ENCODE measurements at regions not wholly inside any gene's neighbourhood (a gene's known extent, or its start where the extent isn't known, plus 50 kb on each side); places are given as distances from the start of the nearest gene placed in this dataset.

DNA sequence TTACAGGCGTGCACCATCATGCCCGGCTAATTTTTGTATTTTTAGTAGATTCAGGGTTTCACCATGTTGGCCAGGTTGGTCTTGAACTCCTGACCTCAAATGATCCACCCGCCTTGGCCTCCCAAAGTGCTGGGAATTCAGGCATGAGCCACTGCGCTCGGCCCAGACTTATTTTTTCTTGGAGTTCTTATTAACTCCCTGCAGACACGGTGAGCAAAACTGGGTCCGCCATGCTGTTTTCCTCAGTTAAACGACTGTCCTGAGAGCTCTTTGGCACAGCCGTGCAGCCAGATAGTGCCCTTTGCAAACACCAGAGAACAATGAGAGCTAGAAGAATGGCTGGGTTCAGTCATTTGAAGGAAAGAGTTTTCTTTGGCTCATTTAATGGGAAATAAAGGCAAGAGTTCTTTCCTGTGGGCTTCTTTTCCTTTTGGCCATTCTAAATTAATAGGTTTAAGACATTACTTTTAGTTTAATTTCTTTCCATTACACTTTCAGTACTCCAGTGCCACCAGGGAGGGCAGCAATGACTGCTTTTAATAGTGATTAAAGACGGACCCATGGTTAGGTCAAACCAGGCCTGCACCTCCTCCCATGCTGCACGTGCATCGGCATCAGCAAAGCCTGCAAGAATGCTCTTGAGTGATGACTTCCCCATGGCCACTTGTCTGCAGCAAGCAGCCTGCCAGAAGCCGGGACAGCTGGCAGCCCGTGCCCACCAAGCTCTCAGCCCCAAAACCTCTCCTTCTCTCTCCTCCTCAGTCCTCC lies 60.7 kb downstream of the VCPKMT start:
- DNase-seq (ENCODE audit: low read depth in 1 of 2, low spot score in 2 of 2): no peak
- Histone ChIP-seq H4K5ac (ENCODE audit: insufficient read length, low read depth, low read length) (no peak overlapping the region), H4K91ac (replicated peaks; ENCODE audit: insufficient read length, low read length) (no peak overlapping the region), H3K27me3 (replicated peaks in 1 of 4; ENCODE audit: control insufficient read depth in 3 of 4, extremely low read depth in 1 of 4, insufficient read depth in 3 of 4, low read length in 3 of 4) (no peaks in the 10 kb centered on the region), H3K36me3 (ENCODE audit: control insufficient read depth in 2 of 4, insufficient read depth in 4 of 4, low read length in 3 of 4) (no peaks in the 10 kb centered on the region), H3K23me2 (ENCODE audit: low read depth, low read length) (no peaks in the 10 kb centered on the region), H2BK15ac (ENCODE audit: low read length) (no peak overlapping the region), H3K4me1 (replicated peaks in 1 of 4; ENCODE audit: control insufficient read depth in 3 of 4, insufficient read depth in 4 of 4, low read length in 3 of 4) (peaks cover 0 to under 1% (median 0%) of the 10 kb centered on the region in 4 experiments; a peak in 3 of 7 replicates), H3K79me2 (ENCODE audit: control insufficient read depth in 1 of 2, insufficient read depth in 2 of 2, low read length in 2 of 2) (no peaks in the 10 kb centered on the region), H3K4ac (replicated peaks; ENCODE audit: insufficient read length, low read depth, low read length) (no peak overlapping the region), H2AFZ (ENCODE audit: low read length) (no peak overlapping the region), H3K4me2 (ENCODE audit: insufficient read depth in 1 of 2, low read depth in 2 of 2, low read length in 2 of 2) (no peak overlapping the region), H2BK20ac (ENCODE audit: low read length) (no peak overlapping the region), H3K9me3 (ENCODE audit: insufficient read depth in 2 of 2, low read depth in 1 of 2, low read length in 1 of 2) (no peaks in the 10 kb centered on the region), H2BK120ac (replicated peaks; ENCODE audit: low read depth, low read length) (no peak overlapping the region), H3K14ac (ENCODE audit: insufficient read length) (no peak overlapping the region), H3K4me3 (ENCODE audit: extremely low read depth in 1 of 4, insufficient read depth in 2 of 4, low read depth in 3 of 4, low read length in 4 of 4) (no peak overlapping the region), H3K23ac (ENCODE audit: insufficient read length) (no peak overlapping the region), H4K8ac (ENCODE audit: extremely low read depth, insufficient read depth, low read length) (no peak overlapping the region), H4K20me1 (replicated peaks in 1 of 2; ENCODE audit: control insufficient read depth in 1 of 2, insufficient read depth in 2 of 2, low read length in 2 of 2) (no peaks in the 10 kb centered on the region), H3K9ac (replicated peaks in 1 of 4; ENCODE audit: extremely low read depth in 1 of 4, low read depth in 3 of 4, low read length in 3 of 4) (no peak overlapping the region), H3K79me1 (ENCODE audit: low read depth, low read length) (no peaks in the 10 kb centered on the region), H3K27ac (ENCODE audit: low read depth, low read length) (no peak overlapping the region), H3K18ac (ENCODE audit: extremely low read depth, low read length) (no peak overlapping the region), H2BK12ac (ENCODE audit: low read depth, low read length) (no peak overlapping the region), H2BK5ac (ENCODE audit: low read depth, low read length) (no peak overlapping the region), H2AK5ac (ENCODE audit: low read depth, low read length) (no peak overlapping the region), H3K56ac (replicated peaks; ENCODE audit: insufficient read length, low read depth, low read length) (no peak overlapping the region)
- TF ChIP-seq RAD21 (IDR thresholded peaks at IDR 0.05 in 1 of 2, conservative IDR thresholded peaks at IDR 0.05 in 1 of 2; ENCODE audit: low read depth in 2 of 2, low read length in 2 of 2) (peak; percentile 31 to 49; a peak in 3 of 4 replicates), SUZ12 (IDR thresholded peaks at IDR 0.05; ENCODE audit: low read length) (no peak)
- TF ChIP-seq, protein P1, sequence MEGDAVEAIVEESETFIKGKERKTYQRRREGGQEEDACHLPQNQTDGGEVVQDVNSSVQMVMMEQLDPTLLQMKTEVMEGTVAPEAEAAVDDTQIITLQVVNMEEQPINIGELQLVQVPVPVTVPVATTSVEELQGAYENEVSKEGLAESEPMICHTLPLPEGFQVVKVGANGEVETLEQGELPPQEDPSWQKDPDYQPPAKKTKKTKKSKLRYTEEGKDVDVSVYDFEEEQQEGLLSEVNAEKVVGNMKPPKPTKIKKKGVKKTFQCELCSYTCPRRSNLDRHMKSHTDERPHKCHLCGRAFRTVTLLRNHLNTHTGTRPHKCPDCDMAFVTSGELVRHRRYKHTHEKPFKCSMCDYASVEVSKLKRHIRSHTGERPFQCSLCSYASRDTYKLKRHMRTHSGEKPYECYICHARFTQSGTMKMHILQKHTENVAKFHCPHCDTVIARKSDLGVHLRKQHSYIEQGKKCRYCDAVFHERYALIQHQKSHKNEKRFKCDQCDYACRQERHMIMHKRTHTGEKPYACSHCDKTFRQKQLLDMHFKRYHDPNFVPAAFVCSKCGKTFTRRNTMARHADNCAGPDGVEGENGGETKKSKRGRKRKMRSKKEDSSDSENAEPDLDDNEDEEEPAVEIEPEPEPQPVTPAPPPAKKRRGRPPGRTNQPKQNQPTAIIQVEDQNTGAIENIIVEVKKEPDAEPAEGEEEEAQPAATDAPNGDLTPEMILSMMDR (IDR thresholded peaks at IDR 0.05; ENCODE audit: control extremely low read depth in 1 of 3, insufficient read depth in 1 of 3, low read depth in 1 of 3, low read length in 3 of 3): peak in 1 of 3 experiments; percentile 11; a peak in 1 of 4 replicates
- FAIRE-seq: no peak
- ChIA-PET POLR2A (ENCODE audit: partially characterized antibody) (no interaction called here), CTCF (ENCODE audit: partially characterized antibody) (interaction anchor here (0.5 to 1.7 kb wide), 8 partner anchors 38 to 287 kb away, joined by 3 to 6 read pairs (median 3); no protein-coding TSS in a partner anchor)
- WGBS, 2 experiments (ENCODE audit: extremely low coverage in 1 of 2, insufficient coverage in 1 of 2, insufficient read length in 1 of 2, insufficient replicate concordance in 2 of 2, low coverage in 1 of 2, low lambda C conversion rate in 2 of 2, missing lambda C conversion rate in 1 of 2): 93% methylated on average over 14 of the region's 14 CpGs; no CpG with 5 or more reads in 1 of the 2 experiments

All from H1 (cell line).